HG03354 (cell line): ENCODE measurements at regions not wholly inside any gene's neighbourhood (a gene's known extent, or its start where the extent isn't known, plus 50 kb on each side); places are given as distances from the start of the nearest gene placed in this dataset.

Experiments
- ATAC-seq: cut with Tn5 transposase; IDR thresholded peaks from one replicate; pipeline ENCODE4 v1.9.1; 2021; ENCODE audit warnings: mild to moderate bottlenecking; ENCODE audit not compliant: unreplicated experiment, poor library complexity, severe bottlenecking

GRCh38 chr6:56775498-56776166 lies 132.9 kb upstream of the DST start:
- ATAC-seq: no peak

GRCh38 chr6:56772737-56773184 lies 130.1 kb upstream of the DST start:
- no peak for ATAC-seq

- ATAC-seq: no peak
These were observed 129.4 kb upstream of the DST start for GRCh38 chr6:56771929-56772607.

- no peak for ATAC-seq
These were observed 128.5 kb upstream of the DST start for GRCh38 chr6:56771189-56771588.

GRCh38 chr6:56770011-56770520 lies 127.4 kb upstream of the DST start:
- ATAC-seq: no peak

GRCh38 chr6:56767892-56768531 lies 125.3 kb upstream of the DST start:
- no peak for ATAC-seq

- ATAC-seq: no peak
These were observed 124.7 kb upstream of the DST start for GRCh38 chr6:56767435-56767834.

- ATAC-seq: peak; percentile 79
These were observed 124.1 kb upstream of the DST start for GRCh38 chr6:56766806-56767178.

GRCh38 chr6:56766139-56766805 lies 123.6 kb upstream of the DST start:
- no peak for ATAC-seq

GRCh38 chr6:56765494-56765893 lies 122.8 kb upstream of the DST start:
- no peak for ATAC-seq

GRCh38 chr6:56764081-56764566 lies 121.4 kb upstream of the DST start:
- ATAC-seq: peak; percentile 56

- no peak for ATAC-seq
These were observed 119.0 kb upstream of the DST start for GRCh38 chr6:56761651-56762050.

- ATAC-seq: no peak
These were observed 118.2 kb upstream of the DST start for GRCh38 chr6:56760842-56761241.

GRCh38 chr6:56759521-56759920 lies 116.8 kb upstream of the DST start:
- peak; percentile 32 for ATAC-seq

GRCh38 chr6:56758553-56758952 lies 115.9 kb upstream of the DST start:
- ATAC-seq: no peak

- ATAC-seq: no peak
These were observed 115.4 kb upstream of the DST start for GRCh38 chr6:56758120-56758519.

GRCh38 chr6:56757588-56757984 lies 114.9 kb upstream of the DST start:
- ATAC-seq: peak; percentile 45

- ATAC-seq: no peak
These were observed 114.3 kb upstream of the DST start for GRCh38 chr6:56756791-56757587.

GRCh38 chr6:56756219-56756789 lies 113.6 kb upstream of the DST start:
- ATAC-seq: no peak
